ENCODE measurements at regions not wholly inside any gene's neighbourhood (a gene's known extent, or its start where the extent isn't known, plus 50 kb on each side); places are given as distances from the start of the nearest gene placed in this dataset.
"Not testable (repeated sequence)": the region's sequence is repeated elsewhere in the genome, so short reads cannot be mapped to it uniquely, and the experiment has no call there.

DNA sequence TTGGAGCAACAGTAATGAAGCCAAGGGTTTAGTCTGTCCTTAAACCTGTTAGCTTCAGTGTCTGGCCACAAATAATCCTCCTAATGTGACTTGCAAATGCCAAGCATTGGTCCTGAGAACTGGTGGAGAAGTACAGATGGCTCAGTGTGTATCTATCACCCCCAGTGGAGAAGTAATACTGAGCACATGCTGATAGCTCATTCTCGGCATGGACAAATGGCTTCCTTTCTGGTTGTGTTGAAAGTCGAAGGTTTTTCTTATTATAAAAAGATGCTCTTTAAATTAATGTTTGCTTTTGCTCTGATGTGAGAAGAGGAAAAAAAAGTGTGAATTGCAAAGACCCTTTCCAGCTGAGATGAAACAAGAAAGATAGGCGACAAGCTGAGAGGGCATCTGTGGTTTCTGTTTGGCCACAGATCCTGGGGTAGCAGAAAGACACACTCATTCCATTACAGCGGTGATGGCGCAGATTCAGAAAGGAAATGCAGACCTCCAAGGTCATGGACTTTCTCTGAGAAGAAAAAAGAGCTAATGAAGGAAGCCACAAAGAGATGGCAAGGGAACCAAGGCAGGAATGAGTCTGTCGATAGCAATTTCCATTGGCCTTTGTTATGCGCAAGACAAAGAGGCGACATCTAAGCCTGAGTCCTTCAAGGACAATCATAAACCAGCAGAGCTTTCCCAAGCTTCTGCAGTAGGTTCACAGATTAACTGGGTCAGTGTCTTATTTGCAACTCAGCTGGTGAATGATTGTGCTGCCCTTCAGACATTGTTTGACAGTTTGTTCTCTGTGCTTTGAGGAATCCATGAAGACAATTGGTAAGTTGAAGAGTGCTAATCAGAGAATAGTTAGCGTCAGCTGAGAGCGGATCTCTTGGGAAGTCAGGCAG is 155.5 kb upstream of the RGS6 start:
- Mint-ChIP-seq H3K36me3 (ENCODE audit: low read depth) (peaks cover 23% of the 10 kb centered on the region), H3K9me3 (peaks cover 30% of the 10 kb centered on the region), H3K4me3 (ENCODE audit: low read depth) (no peak overlapping the region), H3K4me1 (ENCODE audit: low read depth) (peaks cover 17% of the 10 kb centered on the region), H3K27ac (peak overlapping the region; percentile 28), H3K27me3 (ENCODE audit: low read depth) (peaks cover 19% of the 10 kb centered on the region)
- intact Hi-C loops (cut with micrococcal nuclease) = loop anchor here (1.0 kb wide), 1 partner anchor 191 kb away; no protein-coding TSS in a partner anchor
- DNase-seq (ENCODE audit: low spot score) = no peak

GRCh38 chr14:71780075-71780474 is 152.2 kb upstream of the RGS6 start:
- Mint-ChIP-seq H3K27ac (no peak overlapping the region), H3K36me3 (ENCODE audit: low read depth) (peaks cover 5% of the 10 kb centered on the region), H3K4me1 (ENCODE audit: low read depth) (peaks cover 17% of the 10 kb centered on the region), H3K4me3 (ENCODE audit: low read depth) (no peak overlapping the region), H3K9me3 (peaks cover 6% of the 10 kb centered on the region), H3K27me3 (ENCODE audit: low read depth) (peaks cover 12% of the 10 kb centered on the region)
- DNase-seq (ENCODE audit: low spot score) = no peak
- intact Hi-C loops (cut with micrococcal nuclease) = no loop called here

GRCh38 chr14:71780822-71781221 is 151.4 kb upstream of the RGS6 start:
- Mint-ChIP-seq H3K4me1 (ENCODE audit: low read depth) (peaks cover 14% of the 10 kb centered on the region), H3K36me3 (ENCODE audit: low read depth) (no peaks in the 10 kb centered on the region)
- intact Hi-C loops (cut with micrococcal nuclease) = no loop called here

DNA sequence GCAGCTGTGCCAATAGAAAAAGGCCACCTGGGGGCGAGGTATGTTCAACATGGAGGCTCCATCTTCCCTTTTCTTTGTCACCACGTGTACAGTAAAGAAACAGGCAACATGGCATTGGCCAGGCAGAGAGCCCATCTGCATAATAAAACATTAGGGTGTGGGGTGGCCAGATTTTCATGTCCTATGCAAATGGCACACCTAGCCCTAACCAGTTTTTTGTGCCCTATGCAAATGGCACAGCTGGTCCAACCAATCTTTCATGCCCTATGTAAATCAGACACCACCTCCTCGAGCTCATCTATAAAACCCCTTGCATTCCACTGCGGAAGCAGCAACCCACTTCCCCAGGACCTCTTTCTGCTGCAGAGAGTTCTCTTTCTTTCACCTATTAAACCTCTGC is 149.1 kb upstream of the RGS6 start:
- no peak for DNase-seq (ENCODE audit: low spot score)
- Mint-ChIP-seq H3K27ac (no peak overlapping the region), H3K36me3 (ENCODE audit: low read depth) (no peaks in the 10 kb centered on the region), H3K27me3 (ENCODE audit: low read depth) (peaks cover 18% of the 10 kb centered on the region), H3K9me3 (no peaks in the 10 kb centered on the region), H3K4me3 (ENCODE audit: low read depth) (no peak overlapping the region), H3K4me1 (ENCODE audit: low read depth) (no peaks in the 10 kb centered on the region)
- intact Hi-C loops (cut with micrococcal nuclease) = no loop called here

More at GRCh38 chr14:71780822-71781221, 151.4 kb upstream of the RGS6 start:
- H3K9me3 Mint-ChIP-seq = no peaks in the 10 kb centered on the region
- H3K27me3 Mint-ChIP-seq (ENCODE audit: low read depth) = peaks cover 11% of the 10 kb centered on the region
- no peak for DNase-seq (ENCODE audit: low spot score)
- H3K27ac Mint-ChIP-seq = no peak overlapping the region
- H3K4me3 Mint-ChIP-seq (ENCODE audit: low read depth) = no peak overlapping the region

- Mint-ChIP-seq H3K27ac (no peak overlapping the region), H3K4me1 (ENCODE audit: low read depth) (no peaks in the 10 kb centered on the region), H3K4me3 (ENCODE audit: low read depth) (no peak overlapping the region), H3K36me3 (ENCODE audit: low read depth) (no peaks in the 10 kb centered on the region), H3K9me3 (no peaks in the 10 kb centered on the region), H3K27me3 (ENCODE audit: low read depth) (peaks cover 21% of the 10 kb centered on the region)
- intact Hi-C loops (cut with micrococcal nuclease) = no loop called here
- no peak for DNase-seq (ENCODE audit: low spot score)
These were observed 148.4 kb upstream of the RGS6 start for GRCh38 chr14:71783786-71784185.

GRCh38 chr14:71789005-71789404 is 143.2 kb upstream of the RGS6 start:
- peaks cover 24% of the 10 kb centered on the region for H3K27me3 Mint-ChIP-seq (ENCODE audit: low read depth)

GRCh38 chr14:71799841-71800240 is 132.4 kb upstream of the RGS6 start:
- intact Hi-C loops (cut with micrococcal nuclease) = no loop called here
- H3K27ac Mint-ChIP-seq = no peak overlapping the region
- no peaks in the 10 kb centered on the region for H3K9me3 Mint-ChIP-seq
- H3K27me3 Mint-ChIP-seq (ENCODE audit: low read depth) = peaks cover 18% of the 10 kb centered on the region
- no peak for DNase-seq (ENCODE audit: low spot score)
- H3K4me1 Mint-ChIP-seq (ENCODE audit: low read depth) = no peaks in the 10 kb centered on the region
- no peak overlapping the region for H3K4me3 Mint-ChIP-seq (ENCODE audit: low read depth)
- H3K36me3 Mint-ChIP-seq (ENCODE audit: low read depth) = no peaks in the 10 kb centered on the region

More at GRCh38 chr14:71789005-71789404, 143.2 kb upstream of the RGS6 start:
- no peaks in the 10 kb centered on the region for H3K4me1 Mint-ChIP-seq (ENCODE audit: low read depth)
- intact Hi-C loops (cut with micrococcal nuclease) = no loop called here
- H3K4me3 Mint-ChIP-seq (ENCODE audit: low read depth) = no peak overlapping the region
- DNase-seq (ENCODE audit: low spot score) = no peak
- peaks cover 7% of the 10 kb centered on the region for H3K9me3 Mint-ChIP-seq
- no peak overlapping the region for H3K27ac Mint-ChIP-seq
- H3K36me3 Mint-ChIP-seq (ENCODE audit: low read depth) = no peaks in the 10 kb centered on the region

GRCh38 chr14:71800878-71801277 is 131.4 kb upstream of the RGS6 start:
- Mint-ChIP-seq H3K9me3 (no peaks in the 10 kb centered on the region), H3K4me1 (ENCODE audit: low read depth) (no peaks in the 10 kb centered on the region), H3K36me3 (ENCODE audit: low read depth) (no peaks in the 10 kb centered on the region), H3K27me3 (ENCODE audit: low read depth) (peaks cover 13% of the 10 kb centered on the region), H3K27ac (no peak overlapping the region), H3K4me3 (ENCODE audit: low read depth) (no peak overlapping the region)
- no peak for DNase-seq (ENCODE audit: low spot score)
- intact Hi-C loops (cut with micrococcal nuclease) = no loop called here

DNA sequence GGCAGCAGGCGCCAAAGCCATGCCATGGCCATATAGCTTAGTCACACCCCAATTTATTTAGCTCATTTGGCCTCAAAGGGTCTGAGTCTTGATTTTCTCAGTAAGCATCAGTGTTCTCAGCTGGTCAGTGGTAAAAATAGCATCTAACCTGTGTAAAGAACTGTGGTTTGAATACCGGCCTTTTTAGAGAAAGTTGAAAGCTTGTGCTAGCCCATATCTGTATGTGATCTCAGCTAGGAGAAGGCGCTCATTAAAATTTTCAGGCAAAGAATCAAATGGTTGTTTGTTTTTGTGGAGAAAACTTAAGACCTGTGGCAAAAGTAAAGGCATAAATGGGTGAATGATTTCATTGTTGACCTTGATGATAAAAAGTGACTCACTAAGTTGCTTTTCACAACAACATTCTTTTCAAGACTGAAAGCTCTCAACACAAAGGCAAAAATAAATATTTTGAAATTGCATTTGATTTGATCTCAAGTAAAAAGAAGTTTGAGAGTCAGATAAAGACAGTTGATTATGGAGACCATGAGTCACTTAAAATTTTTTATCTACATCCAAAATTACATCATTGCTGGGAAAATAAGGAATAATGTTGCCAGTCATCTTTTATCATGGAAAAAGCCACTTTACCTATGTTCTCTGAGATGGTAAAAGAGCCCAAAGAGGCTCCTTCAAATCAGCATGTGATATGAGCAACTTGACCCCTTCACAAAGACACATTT is 128.5 kb upstream of the RGS6 start:
- Mint-ChIP-seq H3K4me1 (ENCODE audit: low read depth) (no peaks in the 10 kb centered on the region), H3K9me3 (no peaks in the 10 kb centered on the region), H3K27me3 (ENCODE audit: low read depth) (peaks cover 17% of the 10 kb centered on the region), H3K36me3 (ENCODE audit: low read depth) (no peaks in the 10 kb centered on the region), H3K4me3 (ENCODE audit: low read depth) (no peak overlapping the region), H3K27ac (no peak overlapping the region)
- intact Hi-C loops (cut with micrococcal nuclease) = no loop called here
- DNase-seq (ENCODE audit: low spot score) = no peak

DNA sequence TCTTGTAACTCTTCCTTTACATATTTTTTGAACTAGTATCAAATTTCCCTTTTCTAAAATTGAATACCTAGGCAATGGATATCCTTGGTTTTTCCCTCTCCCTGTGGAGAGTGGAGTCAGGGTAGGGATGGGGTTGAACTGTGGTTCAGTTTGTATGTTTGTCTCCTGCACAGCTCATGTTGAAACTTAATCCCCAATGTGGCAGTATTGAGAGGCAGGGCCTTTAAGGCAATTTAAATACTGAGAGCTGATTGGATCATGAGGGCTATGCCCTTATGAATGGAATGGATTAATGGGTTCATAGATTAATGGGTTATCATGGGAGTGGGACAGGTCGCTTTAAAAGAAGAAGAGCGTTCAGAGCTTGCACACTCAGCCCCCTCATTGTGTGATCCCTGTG is 127.2 kb upstream of the RGS6 start:
- Mint-ChIP-seq H3K4me1 (ENCODE audit: low read depth) (no peaks in the 10 kb centered on the region), H3K4me3 (ENCODE audit: low read depth) (no peak overlapping the region), H3K27ac (no peak overlapping the region), H3K9me3 (peaks cover 4% of the 10 kb centered on the region), H3K27me3 (ENCODE audit: low read depth) (peaks cover 25% of the 10 kb centered on the region), H3K36me3 (ENCODE audit: low read depth) (no peaks in the 10 kb centered on the region)
- no peak for DNase-seq (ENCODE audit: low spot score)
- intact Hi-C loops (cut with micrococcal nuclease) = no loop called here

DNA sequence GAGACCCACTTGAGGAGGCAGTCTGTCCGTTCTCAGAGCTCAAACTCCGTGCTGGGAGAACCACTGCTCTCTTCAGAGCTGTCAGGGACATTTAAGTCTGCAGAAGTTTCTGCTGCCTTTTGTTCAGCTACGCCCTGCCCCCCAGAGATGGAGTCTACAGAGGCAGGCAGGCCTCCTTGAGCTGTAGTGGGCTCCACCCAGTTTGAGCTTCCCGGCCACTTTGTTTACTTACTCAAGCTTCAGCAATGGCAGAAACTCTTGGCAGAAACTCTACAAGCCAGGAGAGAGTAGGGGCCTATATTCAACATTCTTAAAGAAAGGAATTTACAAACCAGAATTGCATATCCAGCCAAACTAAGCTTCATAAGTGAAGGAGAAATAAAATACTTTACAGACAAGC is 125.2 kb upstream of the RGS6 start:
- peaks cover 24% of the 10 kb centered on the region for H3K27me3 Mint-ChIP-seq (ENCODE audit: low read depth)
- H3K27ac Mint-ChIP-seq; DNase-seq (ENCODE audit: low spot score); intact Hi-C loops (cut with micrococcal nuclease); H3K36me3 Mint-ChIP-seq (ENCODE audit: low read depth); H3K4me1 Mint-ChIP-seq (ENCODE audit: low read depth); H3K9me3 Mint-ChIP-seq; H3K4me3 Mint-ChIP-seq (ENCODE audit: low read depth): not testable (repeated sequence)

DNA sequence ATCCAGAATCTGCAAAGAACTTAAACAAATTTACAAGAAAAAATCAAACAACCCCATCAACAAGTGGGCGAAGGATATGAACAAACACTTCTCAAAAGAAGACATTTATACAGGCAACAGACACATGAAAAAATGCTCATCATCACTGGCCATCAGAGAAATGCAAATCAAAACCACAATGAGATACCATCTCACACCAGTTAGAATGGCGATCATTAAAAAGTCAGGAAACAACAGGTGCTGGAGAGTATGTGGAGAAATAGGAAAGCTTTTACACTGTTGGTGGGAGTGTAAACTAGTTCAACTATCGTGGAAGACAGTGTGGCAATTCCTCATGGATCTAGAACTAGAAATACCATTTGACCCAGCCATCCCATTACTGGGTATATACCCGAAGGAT is 121.4 kb upstream of the RGS6 start:
- H3K27me3 Mint-ChIP-seq (ENCODE audit: low read depth) = peaks cover 28% of the 10 kb centered on the region
- DNase-seq (ENCODE audit: low spot score); intact Hi-C loops (cut with micrococcal nuclease): not testable (repeated sequence)

DNA sequence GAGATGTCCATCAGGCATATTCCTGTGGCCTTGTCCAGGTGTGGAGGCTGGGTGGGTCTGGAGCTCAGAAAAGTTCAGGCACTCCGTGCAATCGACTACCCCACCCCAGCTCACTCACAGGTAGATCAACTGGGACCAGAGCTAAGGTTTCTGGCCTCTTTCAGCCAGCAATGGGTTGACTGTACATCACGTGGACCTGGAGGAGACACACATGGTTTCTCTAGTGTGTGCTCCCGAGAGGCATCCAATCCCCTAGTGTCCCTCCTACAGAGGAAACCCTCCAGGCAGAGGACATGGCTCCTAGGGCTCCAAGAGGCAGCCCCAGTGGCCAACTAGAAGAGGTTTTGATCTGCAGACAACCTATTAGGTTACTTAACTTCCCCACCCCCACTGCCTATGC is 119.5 kb upstream of the RGS6 start:
- intact Hi-C loops (cut with micrococcal nuclease) = no loop called here
- no peak for DNase-seq (ENCODE audit: low spot score)
- Mint-ChIP-seq H3K9me3 (peaks cover 4% of the 10 kb centered on the region), H3K27me3 (ENCODE audit: low read depth) (peaks cover 30% of the 10 kb centered on the region), H3K36me3 (ENCODE audit: low read depth) (no peaks in the 10 kb centered on the region), H3K27ac (no peak overlapping the region), H3K4me3 (ENCODE audit: low read depth) (no peak overlapping the region), H3K4me1 (ENCODE audit: low read depth) (no peaks in the 10 kb centered on the region)

More for the DNA sequence above, 121.4 kb upstream of the RGS6 start:
- not testable (repeated sequence) for H3K4me1 Mint-ChIP-seq (ENCODE audit: low read depth); H3K9me3 Mint-ChIP-seq; H3K27ac Mint-ChIP-seq; H3K36me3 Mint-ChIP-seq (ENCODE audit: low read depth); H3K4me3 Mint-ChIP-seq (ENCODE audit: low read depth)

Measured in activated T-helper 2 cell treated with anti-CD3 and anti-CD28 coated beads, Interferon-gamma antibody, Interleukin-2, Interleukin-4, amounts not matched to agents 10 μg/mL and 5 μg/mL and 100 μg/mL, durations not matched to agents 14 hours and 24 hours and 36 hours (primary cell).